NT2/D1 (cell line): ENCODE measurements at regions not wholly inside any gene's neighbourhood (a gene's known extent, or its start where the extent isn't known, plus 50 kb on each side); places are given as distances from the start of the nearest gene placed in this dataset.
"Not testable (repeated sequence)": the region's sequence is repeated elsewhere in the genome, so short reads cannot be mapped to it uniquely, and the experiment has no call there.

Experiments
- SUZ12 ChIP-seq: IDR thresholded peaks from 2 replicates; pipeline ENCODE4 v1.6.1; 2011; ENCODE audit not compliant: insufficient read length, insufficient read depth; ENCODE audit errors: extremely low read depth
- YY1 ChIP-seq: IDR thresholded peaks from 2 replicates; pipeline ENCODE4 v1.6.1; 2011; ENCODE audit not compliant: insufficient read length, insufficient read depth
- ZNF274 ChIP-seq: IDR thresholded peaks from 2 replicates; pipeline ENCODE4 v1.6.1; 2011; ENCODE audit warnings: mild to moderate bottlenecking, low read depth, low read length

GRCh38 chr6:58181557-58182065, 864.2 kb downstream of the PRIM2 start:
- TF ChIP-seq ZNF274, YY1, SUZ12: not testable (repeated sequence)
